KG1 (cell line): ENCODE measurements at regions not wholly inside any gene's neighbourhood (a gene's known extent, or its start where the extent isn't known, plus 50 kb on each side); places are given as distances from the start of the nearest gene placed in this dataset.

ENCODE experiments used
- DNase-seq: peaks from one replicate; lab custom pipeline; 2025; lab: John Stamatoyannopoulos, UW

- DNase-seq = no peak
These were observed 550.7 kb downstream of the RNF144A start for GRCh38 chr2:7467782-7468447.

- no peak for DNase-seq
These were observed 551.2 kb downstream of the RNF144A start for GRCh38 chr2:7468448-7468828.

- no peak for DNase-seq
These were observed 551.7 kb downstream of the RNF144A start for GRCh38 chr2:7468955-7469354.

DNA sequence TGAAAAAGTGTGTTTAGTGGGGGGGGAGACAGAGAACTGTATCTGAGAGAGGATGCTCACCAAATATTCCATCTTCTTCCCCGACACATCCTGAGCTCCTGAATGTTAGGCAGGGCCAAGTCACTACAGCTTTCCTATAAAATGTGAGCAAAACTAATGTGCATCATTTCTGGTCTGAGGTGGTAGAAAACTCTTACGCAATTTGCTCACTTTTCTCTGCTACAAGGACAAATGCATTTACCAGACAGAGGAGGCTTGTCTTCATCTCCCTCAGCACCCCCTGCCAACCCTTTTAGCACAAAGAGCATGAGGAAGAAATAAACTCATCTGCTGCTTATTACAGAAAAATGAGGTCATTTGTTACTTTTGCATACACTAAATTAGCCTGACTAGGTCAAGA, 554.0 kb downstream of the RNF144A start:
- DNase-seq = no peak

GRCh38 chr2:7472465-7472864, 555.3 kb downstream of the RNF144A start:
- DNase-seq = no peak

GRCh38 chr2:7473135-7473771, 556.0 kb downstream of the RNF144A start:
- no peak for DNase-seq

DNA sequence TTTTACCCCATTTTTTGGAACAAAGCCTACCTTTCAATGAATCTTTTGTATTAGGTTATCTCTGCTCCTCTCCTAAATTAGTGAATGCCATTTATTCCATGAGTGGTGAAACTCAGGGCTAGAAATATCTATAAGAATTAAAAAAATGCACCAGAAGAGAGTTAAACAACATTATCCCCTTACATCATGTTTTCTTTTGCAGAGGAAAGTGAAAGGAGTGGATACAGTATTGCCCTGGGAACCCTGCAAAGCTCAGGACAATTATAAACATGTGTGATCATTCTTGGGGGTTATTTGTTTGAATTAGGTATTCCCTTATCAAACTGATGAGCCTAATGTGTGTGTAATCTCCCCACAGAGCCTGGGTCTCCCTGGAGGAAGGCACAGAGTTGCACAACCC, 559.2 kb downstream of the RNF144A start:
- no peak for DNase-seq

GRCh38 chr2:7479603-7480002, 562.4 kb downstream of the RNF144A start:
- DNase-seq = no peak

DNA sequence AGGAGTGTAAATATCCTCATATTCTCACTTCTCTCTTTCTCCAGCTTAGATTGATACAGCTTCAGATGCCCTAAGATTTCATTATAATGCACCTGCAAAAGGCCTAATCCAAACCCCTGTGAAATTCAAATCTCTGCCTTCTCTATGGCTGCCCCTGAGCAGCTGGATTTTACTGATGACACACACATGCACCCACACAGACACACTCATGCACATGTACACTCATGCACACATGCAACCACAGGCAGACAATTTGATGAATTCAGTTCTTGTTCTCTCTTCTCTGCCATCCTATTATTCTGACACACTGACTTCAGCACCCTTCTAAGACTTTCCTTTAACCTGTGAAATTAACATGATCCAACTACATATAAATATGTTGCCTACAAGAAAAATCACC, 563.2 kb downstream of the RNF144A start:
- no peak for DNase-seq

- no peak for DNase-seq
These were observed 573.5 kb downstream of the RNF144A start for GRCh38 chr2:7490672-7491071.

DNA sequence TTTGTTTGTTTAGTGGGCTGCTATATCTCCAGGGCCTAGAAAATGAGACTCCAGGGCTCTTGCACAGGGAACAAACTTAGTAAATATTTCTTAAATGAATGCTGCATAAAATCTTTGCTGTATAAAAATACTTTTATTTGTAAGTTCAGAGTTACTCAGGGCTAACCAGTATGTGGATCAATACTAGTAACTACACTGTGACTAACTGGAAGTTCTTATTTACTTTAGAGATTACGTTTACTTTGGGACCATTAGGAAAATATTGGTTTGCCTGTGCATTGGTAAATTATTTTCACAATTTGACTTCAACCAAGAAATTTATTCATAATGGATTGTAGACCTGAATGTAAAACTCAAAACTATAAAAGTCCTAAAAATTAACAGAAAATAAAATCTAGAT, 575.5 kb downstream of the RNF144A start:
- no peak for DNase-seq

DNA sequence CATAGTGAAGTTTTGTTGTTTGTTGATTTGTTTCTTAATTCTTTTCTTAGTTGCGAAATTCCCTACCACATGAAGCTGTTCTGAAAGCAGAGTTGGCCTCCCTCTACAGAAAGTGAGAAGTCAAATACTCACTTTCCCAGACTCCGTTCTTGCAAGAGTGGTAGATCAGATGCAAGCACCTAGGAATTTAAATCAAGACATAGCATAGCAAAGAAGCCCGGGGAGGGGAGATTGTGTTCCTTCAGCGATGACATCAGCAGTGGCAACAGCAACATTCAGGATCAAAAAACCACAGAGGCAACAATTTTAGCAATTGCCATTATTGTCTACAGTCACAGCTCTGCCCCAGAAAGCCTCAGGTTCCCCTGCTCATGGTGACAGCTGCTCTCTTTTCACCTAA, 580.0 kb downstream of the RNF144A start:
- no peak for DNase-seq

DNA sequence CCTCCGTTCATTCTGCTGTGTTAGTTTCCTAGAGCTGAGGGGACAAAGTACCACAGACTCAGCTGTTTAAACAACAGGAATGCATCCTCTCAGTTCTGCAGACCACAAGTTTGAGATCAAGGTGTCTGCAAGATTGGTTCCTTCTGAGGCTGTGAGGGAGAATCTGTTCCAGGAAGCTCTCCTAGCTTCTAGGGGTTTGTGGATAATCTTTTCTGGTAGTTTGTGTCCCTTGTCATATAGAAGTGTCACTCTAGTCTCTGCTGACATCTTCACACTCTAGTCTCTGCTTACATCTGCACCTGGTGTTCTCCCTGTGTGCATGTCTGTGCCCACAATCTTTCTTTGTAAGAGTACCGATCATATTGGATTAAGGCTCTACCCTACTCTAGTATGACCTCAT, 581.8 kb downstream of the RNF144A start:
- DNase-seq = no peak

- DNase-seq = no peak
These were observed 585.1 kb downstream of the RNF144A start for GRCh38 chr2:7502336-7502735.

- no peak for DNase-seq
These were observed 591.2 kb downstream of the RNF144A start for GRCh38 chr2:7508296-7508943.

DNA sequence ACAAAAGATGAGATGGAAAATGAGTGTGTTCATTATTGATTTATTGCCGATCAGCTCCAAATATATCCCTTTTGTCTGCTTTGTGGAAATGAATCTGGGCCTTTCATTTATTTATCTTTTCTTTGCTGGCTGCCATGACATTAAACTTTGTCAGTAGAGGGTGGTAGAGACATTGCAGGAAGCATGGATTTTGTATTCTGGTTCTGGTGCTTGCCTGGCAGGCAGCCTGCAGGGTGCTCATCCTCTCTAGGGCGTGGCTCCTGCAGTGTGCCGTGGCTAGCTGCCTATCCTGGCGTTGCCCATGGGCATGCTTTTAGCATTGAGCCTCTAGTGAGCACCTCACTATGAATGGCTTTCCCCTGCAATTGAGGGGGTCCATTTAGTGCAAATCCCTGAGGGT, 593.1 kb downstream of the RNF144A start:
- DNase-seq = no peak

DNA sequence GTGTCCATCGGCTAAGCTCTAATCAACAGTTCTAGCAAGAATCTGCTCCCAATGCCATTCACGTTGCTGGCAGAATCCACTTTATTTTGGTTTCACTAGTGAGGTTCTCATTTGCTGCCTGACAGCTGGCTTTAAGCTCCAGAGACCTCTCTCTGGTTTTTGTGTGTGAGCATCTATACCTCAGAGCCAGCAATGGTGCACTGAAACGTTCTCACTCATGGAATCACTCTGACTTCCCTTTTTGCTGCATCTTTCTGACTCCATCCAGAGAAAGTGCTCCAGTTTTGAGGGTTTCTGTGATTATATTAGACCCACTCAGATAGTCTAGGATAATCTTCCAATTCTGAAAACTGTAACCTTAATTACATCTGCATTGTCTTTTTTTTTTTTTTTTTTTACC, 596.6 kb downstream of the RNF144A start:
- no peak for DNase-seq

DNA sequence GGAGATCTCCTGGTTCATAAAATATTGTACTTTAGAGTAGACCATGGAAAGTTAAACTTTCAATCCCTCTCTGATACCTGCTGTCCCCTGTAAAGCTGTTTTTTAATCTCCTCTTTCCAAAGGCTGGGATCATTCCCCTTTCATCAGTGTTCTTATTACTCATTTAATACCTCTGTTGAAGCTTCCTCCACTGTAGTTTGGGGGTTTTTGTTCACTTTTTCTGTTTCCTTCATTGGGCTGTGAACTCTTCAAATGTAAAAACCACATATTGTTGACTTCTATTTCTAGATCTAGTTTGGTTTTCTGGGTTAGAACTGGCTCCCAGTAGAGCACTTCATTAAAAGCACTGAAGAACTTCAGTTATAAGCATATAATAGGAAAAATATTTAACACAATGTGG, 598.1 kb downstream of the RNF144A start:
- no peak for DNase-seq

DNA sequence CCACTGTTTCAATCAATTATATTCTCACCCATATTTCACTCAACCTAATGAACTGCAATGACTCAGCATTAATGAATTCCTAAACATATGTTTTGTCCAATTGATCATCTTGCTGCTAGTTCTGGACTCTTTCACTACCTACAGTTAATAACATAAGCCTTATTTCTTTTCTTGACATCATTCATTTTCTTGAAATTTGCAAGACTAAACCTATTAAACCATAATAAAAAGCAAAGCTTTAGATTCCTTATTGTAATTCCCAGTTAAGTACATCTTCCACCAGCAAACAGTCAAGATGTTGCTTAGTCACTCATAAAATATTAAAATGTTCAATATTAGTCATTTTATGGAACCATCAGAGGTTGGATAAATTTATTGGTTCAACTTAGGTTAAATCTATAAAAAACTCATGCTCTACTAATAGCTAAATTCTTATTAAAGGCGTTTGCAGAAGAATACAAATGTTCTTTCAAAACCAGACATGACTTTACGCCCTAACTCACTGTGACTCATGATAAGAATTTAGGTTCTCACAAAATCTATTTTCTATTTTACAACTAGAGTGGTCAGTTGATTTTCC, 599.4 kb downstream of the RNF144A start:
- no peak for DNase-seq

DNA sequence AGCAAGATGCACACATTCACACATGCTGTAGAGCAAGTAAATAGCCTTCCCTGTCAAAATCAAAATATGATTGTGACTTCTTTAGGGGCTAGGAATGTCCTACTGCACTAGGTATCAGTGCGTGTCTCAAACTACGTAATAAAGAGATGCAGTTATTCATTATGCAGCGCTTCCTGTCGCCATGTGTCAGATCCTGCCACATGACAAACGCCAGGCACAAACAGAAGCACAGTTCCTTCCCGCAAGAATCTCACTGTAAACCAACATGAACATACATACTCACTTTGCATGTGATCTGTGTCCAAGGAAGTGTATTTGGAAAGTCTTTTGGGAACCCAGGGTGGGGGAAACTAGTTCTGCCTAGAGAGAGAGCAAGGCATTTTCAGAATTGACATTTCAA, 599.9 kb downstream of the RNF144A start:
- no peak for DNase-seq

DNA sequence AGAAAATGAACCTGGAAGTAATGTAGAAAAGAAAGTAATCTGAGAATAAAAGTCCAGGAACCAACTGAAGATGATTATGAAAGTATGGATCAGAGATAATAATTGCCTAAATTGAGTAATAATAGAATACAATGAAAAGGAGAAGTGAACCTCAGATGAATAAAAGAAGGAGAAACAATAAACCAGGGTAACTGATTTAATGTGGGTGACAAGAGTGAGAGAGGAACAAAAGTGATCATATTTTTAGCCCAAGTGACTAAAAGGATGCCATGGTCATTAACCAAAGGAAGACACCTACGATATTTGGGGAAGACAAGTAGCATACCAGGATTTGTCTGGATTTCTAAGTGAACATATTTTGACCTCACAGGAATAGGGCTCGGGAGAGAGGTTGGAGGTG, 600.6 kb downstream of the RNF144A start:
- DNase-seq = no peak

DNA sequence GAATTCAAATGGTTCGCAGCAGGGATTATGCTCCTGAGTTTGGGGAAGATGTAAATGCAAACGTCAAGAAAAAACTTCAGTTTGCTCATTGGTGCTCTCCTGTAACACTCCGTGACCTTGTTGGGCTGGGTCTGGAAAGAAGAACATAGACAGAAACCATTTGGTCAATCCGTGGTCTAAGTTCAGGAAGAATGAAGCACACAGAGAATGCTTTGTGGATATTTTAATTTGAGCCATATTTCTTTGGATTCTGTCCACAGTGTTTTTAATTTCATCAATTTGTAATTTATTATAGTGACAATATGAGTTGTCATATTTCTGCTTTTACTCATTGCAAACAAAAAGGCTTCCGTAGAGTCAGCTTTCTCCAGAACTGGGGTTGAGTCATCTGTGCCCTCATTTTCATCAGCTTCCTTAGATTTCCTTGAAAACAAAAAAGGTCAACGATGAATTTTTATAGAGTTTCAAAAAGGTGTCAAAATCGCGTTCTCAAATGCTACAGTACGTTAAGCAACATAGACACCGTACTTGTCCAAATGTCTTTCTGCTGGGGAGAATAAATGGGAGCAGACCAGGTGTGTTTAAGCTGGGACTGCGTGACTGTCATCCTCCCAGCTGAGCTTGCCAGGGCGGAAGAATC, 606.4 kb downstream of the RNF144A start:
- no peak for DNase-seq

GRCh38 chr2:7524195-7524594, 607.0 kb downstream of the RNF144A start:
- DNase-seq = no peak
